ENCODE measurements at regions not wholly inside any gene's neighbourhood (a gene's known extent, or its start where the extent isn't known, plus 50 kb on each side); places are given as distances from the start of the nearest gene placed in this dataset.

GRCh38 chr4:176387571-176387970 lies 67.8 kb downstream of the SPCS3 start:
- TF ChIP-seq CTCF (IDR thresholded peaks at IDR 0.05) (no peak), EP300 (IDR thresholded peaks at IDR 0.05) (no peak), POLR2A (IDR thresholded peaks at IDR 0.05) (no peak)

Measured in stomach (tissue), 4 donors.